ENCODE measurements at regions not wholly inside any gene's neighbourhood (a gene's known extent, or its start where the extent isn't known, plus 50 kb on each side); places are given as distances from the start of the nearest gene placed in this dataset.

DNA sequence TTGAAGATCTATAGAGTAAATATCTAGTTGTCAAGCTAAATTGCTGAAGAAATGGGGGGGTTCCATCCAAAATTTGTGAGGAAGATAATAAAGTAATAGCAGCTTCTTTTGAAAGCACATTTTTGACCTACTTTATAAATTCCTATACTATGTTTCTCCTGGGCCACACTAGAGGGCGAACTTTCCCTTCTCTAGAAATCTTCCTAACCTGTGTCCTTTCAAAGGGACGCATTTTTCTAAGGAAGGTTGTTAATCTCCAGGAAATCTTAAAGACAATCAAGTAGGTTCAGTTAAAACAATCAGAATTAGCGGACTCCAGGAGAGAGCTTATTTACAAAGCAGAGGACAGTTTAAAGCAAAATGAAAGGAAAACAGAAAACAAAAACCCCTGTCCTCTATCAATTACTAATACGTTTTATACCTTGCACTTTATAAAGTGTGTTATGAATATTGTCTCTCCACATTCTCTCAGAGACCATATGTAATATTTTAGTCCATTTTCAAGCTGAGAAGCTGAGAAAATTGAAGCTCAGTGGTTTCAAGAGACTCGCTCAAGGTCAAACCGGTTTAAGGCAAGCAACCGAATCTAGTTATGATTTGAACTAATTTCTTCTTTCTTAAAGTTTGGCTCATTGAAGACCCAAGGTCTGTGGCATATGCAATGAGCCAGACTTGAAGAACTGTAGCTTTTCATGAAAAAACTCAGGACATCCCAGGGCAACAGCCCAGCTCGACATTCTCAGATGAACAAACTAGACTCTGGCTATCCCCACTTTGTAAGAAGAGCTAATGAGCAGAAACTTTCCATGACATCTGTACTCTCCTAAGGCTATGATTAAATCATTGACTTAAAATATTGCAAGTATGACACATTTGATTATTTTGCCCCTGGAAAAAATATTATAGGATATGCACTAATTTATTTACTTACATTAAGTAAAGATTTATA lies 273.6 kb downstream of the PAX3 start:
- Histone ChIP-seq H3K27me3 (ENCODE audit: insufficient read depth) (peaks cover 36% of the 10 kb centered on the region), H3K9me2 (ENCODE audit: insufficient read depth) (no peaks in the 10 kb centered on the region), H3K79me2 (replicated peaks; ENCODE audit: insufficient read depth) (no peaks in the 10 kb centered on the region), H3F3A (replicated peaks; ENCODE audit: low read depth) (no peaks in the 10 kb centered on the region), H4K20me1 (replicated peaks; ENCODE audit: insufficient read depth) (no peaks in the 10 kb centered on the region), H2AFZ (no peak overlapping the region), H3K4me1 (ENCODE audit: insufficient read depth) (peaks cover 11% of the 10 kb centered on the region), H3K4me2 (peak overlapping the region; percentile 60), H3K4me3 (peak overlapping the region; percentile 12), H3K36me3 (ENCODE audit: insufficient read depth) (no peaks in the 10 kb centered on the region; the same call in 1 of the 2 replicates), H3K27ac (ENCODE audit: low read depth) (no peak overlapping the region)
- peak; percentile 62 for ATAC-seq
- Mint-ChIP-seq H3K4me3 (peak overlapping the region; percentile 43; the same call in 2 of the 3 replicates), H3K4me1 (peaks cover 16% of the 10 kb centered on the region), H3K36me3 (ENCODE audit: low read depth) (peaks cover 4% of the 10 kb centered on the region; the same call in 1 of the 3 replicates), H3K27ac (no peak overlapping the region), H3K9me3 (peaks cover 11% of the 10 kb centered on the region; the same call in 1 of the 3 replicates), H3K27me3 (ENCODE audit: insufficient read depth, low read depth, poor library complexity) (peaks cover 38% of the 10 kb centered on the region)
- peak; percentile 84 for DNase-seq (ENCODE audit: low spot score)
- TF ChIP-seq NANOG (IDR thresholded peaks at IDR 0.05; ENCODE audit: borderline replicate concordance) (0 out of 2 replicates have a peak, but pooled peaks have one; percentile 25), REST (IDR thresholded peaks at IDR 0.05; ENCODE audit: unreplicated experiment) (no peak), EZH2phosphoT487 (IDR thresholded peaks at IDR 0.05; ENCODE audit: unreplicated experiment) (no peak), EZH2 (IDR thresholded peaks at IDR 0.05; ENCODE audit: low read depth, unreplicated experiment) (no peak), CTCF (conservative IDR thresholded peaks at IDR 0.05; ENCODE audit: low read depth in 2 of 2) (peak; percentile 75 to 89), STAT1 (IDR thresholded peaks at IDR 0.05; ENCODE audit: unreplicated experiment) (no peak), CREB1 (CRISPR knock-in tag; IDR thresholded peaks at IDR 0.05; ENCODE audit: low read depth) (no peak)

DNA sequence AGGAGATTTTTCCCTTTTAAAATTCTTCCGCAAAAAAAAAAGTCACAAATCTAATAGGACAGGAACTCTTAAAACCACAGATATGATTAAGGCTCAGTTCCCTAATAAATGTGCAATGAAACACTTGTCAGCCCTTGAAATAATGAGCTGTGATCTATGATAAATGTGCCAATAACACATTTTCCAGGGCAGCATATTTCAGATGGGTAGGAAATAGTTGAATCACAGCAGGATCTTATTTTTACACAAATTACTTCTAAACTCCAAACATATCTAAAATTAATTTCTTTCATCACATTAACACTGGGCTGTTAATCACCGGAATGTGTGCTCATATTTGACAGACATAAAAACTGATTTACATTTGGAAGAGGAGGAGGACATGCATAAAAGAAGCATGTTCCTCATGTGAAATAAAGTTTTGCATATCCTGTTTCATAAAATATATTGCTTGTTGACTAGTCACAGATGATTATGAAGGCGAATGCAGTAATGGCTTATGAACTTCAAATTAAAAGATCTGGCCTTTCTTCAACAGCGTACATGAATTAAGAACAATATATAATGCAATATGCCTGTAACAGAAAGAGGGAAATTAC lies 281.4 kb downstream of the PAX3 start:
- Histone ChIP-seq H3K4me2 (no peak overlapping the region), H3K27me3 (ENCODE audit: insufficient read depth) (no peaks in the 10 kb centered on the region), H3K9me2 (ENCODE audit: insufficient read depth) (no peaks in the 10 kb centered on the region; the same call in none of the 2 replicates), H3K27ac (ENCODE audit: low read depth) (no peak overlapping the region), H4K20me1 (replicated peaks; ENCODE audit: insufficient read depth) (no peaks in the 10 kb centered on the region), H2AFZ (no peak overlapping the region), H3K4me1 (ENCODE audit: insufficient read depth) (no peaks in the 10 kb centered on the region), H3F3A (replicated peaks; ENCODE audit: low read depth) (no peaks in the 10 kb centered on the region), H3K4me3 (no peak overlapping the region), H3K79me2 (replicated peaks; ENCODE audit: insufficient read depth) (no peaks in the 10 kb centered on the region), H3K36me3 (ENCODE audit: insufficient read depth) (no peaks in the 10 kb centered on the region)
- H3K9me3 Mint-ChIP-seq = no peaks in the 10 kb centered on the region; the same call in 2 of the 3 replicates
- no peak overlapping the region for H3K4me3 Mint-ChIP-seq
- no peak overlapping the region for H3K27ac Mint-ChIP-seq
- no peak for TF ChIP-seq EZH2 (IDR thresholded peaks at IDR 0.05; ENCODE audit: low read depth, unreplicated experiment)
- TF ChIP-seq EZH2phosphoT487 (IDR thresholded peaks at IDR 0.05; ENCODE audit: unreplicated experiment) = no peak
- TF ChIP-seq JUNB (IDR thresholded peaks at IDR 0.05; ENCODE audit: unreplicated experiment) = no peak
- no peak for TF ChIP-seq REST (IDR thresholded peaks at IDR 0.05; ENCODE audit: unreplicated experiment)
- TF ChIP-seq CREB1 (CRISPR knock-in tag; IDR thresholded peaks at IDR 0.05; ENCODE audit: low read depth) = no peak
- TF ChIP-seq POLR2AphosphoS5 (IDR thresholded peaks at IDR 0.05; ENCODE audit: low read depth) = no peak
- DNase-seq (ENCODE audit: low spot score) = no peak
- no peaks in the 10 kb centered on the region for H3K4me1 Mint-ChIP-seq
- ATAC-seq = no peak
- H3K27me3 Mint-ChIP-seq (ENCODE audit: insufficient read depth, low read depth, poor library complexity) = no peaks in the 10 kb centered on the region
- no peaks in the 10 kb centered on the region for H3K36me3 Mint-ChIP-seq (ENCODE audit: low read depth)
